ENCODE measurements at regions not wholly inside any gene's neighbourhood (a gene's known extent, or its start where the extent isn't known, plus 50 kb on each side); places are given as distances from the start of the nearest gene placed in this dataset.

DNA sequence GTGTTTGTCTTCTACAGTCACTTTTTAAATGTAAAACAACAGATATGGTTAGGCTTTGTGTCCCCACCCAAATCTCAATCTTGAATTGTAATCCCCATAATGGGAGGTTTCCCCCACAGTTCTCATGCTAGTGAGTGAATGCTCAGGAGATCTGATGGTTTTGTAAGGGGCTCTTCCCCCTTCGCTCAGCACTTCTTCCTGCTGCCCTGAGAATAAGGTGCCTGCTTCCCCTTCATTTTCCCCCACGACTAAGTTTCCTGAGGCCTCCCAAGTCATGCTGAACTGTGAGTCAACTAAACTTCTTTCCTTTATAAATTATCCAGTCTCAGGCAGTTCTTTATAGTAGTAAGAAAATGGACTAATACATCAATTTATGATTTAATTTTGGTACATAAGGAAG lies 118.0 kb upstream of the SNTG2 start:
- H3K4me2 ChIP-seq: no peak overlapping the region
- H4K20me1 ChIP-seq (ENCODE audit: insufficient read depth): no peaks in the 10 kb centered on the region
- H3K79me2 ChIP-seq (ENCODE audit: low read depth): no peaks in the 10 kb centered on the region
- no peak overlapping the region for H3K4me3 ChIP-seq
- no peaks in the 10 kb centered on the region for H3K9me3 ChIP-seq (ENCODE audit: insufficient read depth, low read depth)
- POLR2A ChIA-PET (ENCODE audit: unreplicated experiment): no interaction called here
- intact Hi-C loops (cut with micrococcal nuclease; ENCODE audit: unreplicated experiment): no loop called here
- peaks cover 92% of the 10 kb centered on the region for H3K27me3 ChIP-seq (ENCODE audit: insufficient read depth, low read depth)
- no TSS peak for BruUV-seq (replicated peaks)
- CTCF ChIA-PET: no interaction called here
- no peaks in the 10 kb centered on the region for H3K4me1 ChIP-seq (replicated peaks; ENCODE audit: insufficient read depth)
- no peak for DNase-seq
- H3K36me3 ChIP-seq (ENCODE audit: low read depth): no peaks in the 10 kb centered on the region
- H3F3A ChIP-seq (ENCODE audit: insufficient read depth, low read depth): no peaks in the 10 kb centered on the region
- H3K27ac ChIP-seq: no peak overlapping the region
- TF ChIP-seq, protein P1, sequence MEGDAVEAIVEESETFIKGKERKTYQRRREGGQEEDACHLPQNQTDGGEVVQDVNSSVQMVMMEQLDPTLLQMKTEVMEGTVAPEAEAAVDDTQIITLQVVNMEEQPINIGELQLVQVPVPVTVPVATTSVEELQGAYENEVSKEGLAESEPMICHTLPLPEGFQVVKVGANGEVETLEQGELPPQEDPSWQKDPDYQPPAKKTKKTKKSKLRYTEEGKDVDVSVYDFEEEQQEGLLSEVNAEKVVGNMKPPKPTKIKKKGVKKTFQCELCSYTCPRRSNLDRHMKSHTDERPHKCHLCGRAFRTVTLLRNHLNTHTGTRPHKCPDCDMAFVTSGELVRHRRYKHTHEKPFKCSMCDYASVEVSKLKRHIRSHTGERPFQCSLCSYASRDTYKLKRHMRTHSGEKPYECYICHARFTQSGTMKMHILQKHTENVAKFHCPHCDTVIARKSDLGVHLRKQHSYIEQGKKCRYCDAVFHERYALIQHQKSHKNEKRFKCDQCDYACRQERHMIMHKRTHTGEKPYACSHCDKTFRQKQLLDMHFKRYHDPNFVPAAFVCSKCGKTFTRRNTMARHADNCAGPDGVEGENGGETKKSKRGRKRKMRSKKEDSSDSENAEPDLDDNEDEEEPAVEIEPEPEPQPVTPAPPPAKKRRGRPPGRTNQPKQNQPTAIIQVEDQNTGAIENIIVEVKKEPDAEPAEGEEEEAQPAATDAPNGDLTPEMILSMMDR (conservative IDR thresholded peaks at IDR 0.05): no peak
- no peak for TF ChIP-seq EZH2 (IDR thresholded peaks at IDR 0.05; ENCODE audit: low read depth)
- no peaks in the 10 kb centered on the region for H3K9me2 ChIP-seq (ENCODE audit: insufficient read depth)
- H2AFZ ChIP-seq: no peak overlapping the region

DNA sequence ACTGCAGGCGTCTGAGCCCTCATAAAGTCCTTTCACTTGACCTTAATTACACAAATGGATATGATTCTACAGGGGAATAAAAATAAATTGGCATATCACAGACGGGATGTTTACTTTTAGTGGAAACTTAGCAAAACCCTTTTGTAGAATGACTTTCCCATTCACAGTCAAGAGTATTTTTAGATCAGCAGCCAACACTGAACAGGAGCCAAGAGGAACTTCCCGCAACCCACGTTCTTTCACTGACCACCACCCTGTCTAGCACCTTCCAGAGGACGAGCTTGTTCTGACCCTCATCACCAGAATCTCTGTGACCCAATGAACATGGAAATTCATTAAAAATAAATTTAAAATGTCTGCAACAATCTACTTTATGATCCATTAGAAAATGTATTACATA lies 119.0 kb upstream of the SNTG2 start:
- Histone ChIP-seq H3F3A (ENCODE audit: insufficient read depth, low read depth) (no peaks in the 10 kb centered on the region), H3K36me3 (ENCODE audit: low read depth) (no peaks in the 10 kb centered on the region), H3K27ac (no peak overlapping the region), H2AFZ (no peak overlapping the region), H3K4me1 (replicated peaks; ENCODE audit: insufficient read depth) (no peaks in the 10 kb centered on the region), H3K9me3 (ENCODE audit: insufficient read depth, low read depth) (no peaks in the 10 kb centered on the region), H3K4me3 (no peak overlapping the region), H4K20me1 (ENCODE audit: insufficient read depth) (no peaks in the 10 kb centered on the region), H3K79me2 (ENCODE audit: low read depth) (no peaks in the 10 kb centered on the region), H3K27me3 (ENCODE audit: insufficient read depth, low read depth) (peaks cover 93% of the 10 kb centered on the region), H3K4me2 (no peak overlapping the region), H3K9me2 (ENCODE audit: insufficient read depth) (no peaks in the 10 kb centered on the region)
- CTCF ChIA-PET: no interaction called here
- intact Hi-C loops (cut with micrococcal nuclease; ENCODE audit: unreplicated experiment): no loop called here
- no peak for DNase-seq
- POLR2A ChIA-PET (ENCODE audit: unreplicated experiment): no interaction called here
- TF ChIP-seq, protein P1 (conservative IDR thresholded peaks at IDR 0.05): no peak
- TF ChIP-seq EZH2 (IDR thresholded peaks at IDR 0.05; ENCODE audit: low read depth): no peak
- no TSS peak for BruUV-seq (replicated peaks)

DNA sequence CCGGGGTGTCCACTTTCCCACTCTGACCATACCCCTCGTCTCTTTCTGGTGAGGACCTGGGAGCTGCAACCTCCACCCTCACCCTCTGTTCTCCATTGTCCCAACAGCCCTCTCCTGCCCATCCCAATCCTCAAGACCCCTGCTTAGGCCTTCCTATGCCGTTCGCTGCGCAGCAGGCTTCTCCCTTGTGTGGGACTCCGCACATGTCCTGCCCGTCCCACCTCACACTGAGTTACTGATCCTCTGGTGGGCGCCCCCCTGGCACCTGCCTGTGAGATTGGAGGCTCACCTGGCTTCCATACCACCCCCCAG lies 119.5 kb upstream of the SNTG2 start:
- Histone ChIP-seq H2AFZ (no peak overlapping the region), H3K4me2 (no peak overlapping the region), H4K20me1 (ENCODE audit: insufficient read depth) (no peaks in the 10 kb centered on the region), H3K79me2 (ENCODE audit: low read depth) (no peaks in the 10 kb centered on the region), H3K9me2 (ENCODE audit: insufficient read depth) (no peaks in the 10 kb centered on the region), H3K36me3 (ENCODE audit: low read depth) (no peaks in the 10 kb centered on the region), H3K27ac (no peak overlapping the region), H3K9me3 (ENCODE audit: insufficient read depth, low read depth) (no peaks in the 10 kb centered on the region), H3K27me3 (ENCODE audit: insufficient read depth, low read depth) (peaks cover 93% of the 10 kb centered on the region), H3K4me3 (no peak overlapping the region), H3F3A (ENCODE audit: insufficient read depth, low read depth) (no peaks in the 10 kb centered on the region), H3K4me1 (replicated peaks; ENCODE audit: insufficient read depth) (no peaks in the 10 kb centered on the region)
- no peak for DNase-seq
- intact Hi-C loops (cut with micrococcal nuclease; ENCODE audit: unreplicated experiment): no loop called here
- no TSS peak for BruUV-seq (replicated peaks)
- ChIA-PET POLR2A (ENCODE audit: unreplicated experiment) (no interaction called here), CTCF (no interaction called here)
- TF ChIP-seq, protein P1 (conservative IDR thresholded peaks at IDR 0.05): no peak
